HG03097 (cell line): ENCODE measurements at regions not wholly inside any gene's neighbourhood (a gene's known extent, or its start where the extent isn't known, plus 50 kb on each side); places are given as distances from the start of the nearest gene placed in this dataset.
"Not testable (repeated sequence)": the region's sequence is repeated elsewhere in the genome, so short reads cannot be mapped to it uniquely, and the experiment has no call there.

Experiments used
- ATAC-seq: cut with Tn5 transposase; IDR thresholded peaks from one replicate; pipeline ENCODE4 v1.9.1; 2021; ENCODE audit not compliant: unreplicated experiment, low FRiP score

- ATAC-seq, result no peak
These were observed 670.4 kb upstream of the CDH6 start for GRCh38 chr5:30523061-30523460.

GRCh38 chr5:30505014-30505886 lies 688.2 kb upstream of the CDH6 start:
- no peak for ATAC-seq

GRCh38 chr5:30502277-30502676 lies 691.2 kb upstream of the CDH6 start:
- no peak for ATAC-seq

GRCh38 chr5:30501065-30501464 lies 692.4 kb upstream of the CDH6 start:
- ATAC-seq, result no peak

- no peak for ATAC-seq
These were observed 693.0 kb upstream of the CDH6 start for GRCh38 chr5:30500513-30500912.

GRCh38 chr5:30499402-30499801 lies 694.1 kb upstream of the CDH6 start:
- ATAC-seq, result no peak

GRCh38 chr5:30498972-30499371 lies 694.5 kb upstream of the CDH6 start:
- ATAC-seq, result no peak

- not testable (repeated sequence) for ATAC-seq
These were observed 695.0 kb upstream of the CDH6 start for GRCh38 chr5:30498509-30498908.

- not testable (repeated sequence) for ATAC-seq
These were observed 699.4 kb upstream of the CDH6 start for GRCh38 chr5:30494113-30494512.

GRCh38 chr5:30479104-30479503 lies 714.4 kb upstream of the CDH6 start:
- no peak for ATAC-seq

- no peak for ATAC-seq
These were observed 718.1 kb upstream of the CDH6 start for GRCh38 chr5:30475429-30475828.

GRCh38 chr5:30469691-30470090 lies 723.8 kb upstream of the CDH6 start:
- no peak for ATAC-seq

- no peak for ATAC-seq
These were observed 734.8 kb upstream of the CDH6 start for GRCh38 chr5:30458681-30459080.

GRCh38 chr5:30455484-30455883 lies 738.0 kb upstream of the CDH6 start:
- not testable (repeated sequence) for ATAC-seq

- no peak for ATAC-seq
These were observed 740.3 kb upstream of the CDH6 start for GRCh38 chr5:30453168-30453567.

GRCh38 chr5:30450153-30450552 lies 743.3 kb upstream of the CDH6 start:
- ATAC-seq, result no peak

- ATAC-seq, result no peak
These were observed 746.1 kb upstream of the CDH6 start for GRCh38 chr5:30447431-30447830.

GRCh38 chr5:30446456-30446855 lies 747.0 kb upstream of the CDH6 start:
- no peak for ATAC-seq

- no peak for ATAC-seq
These were observed 754.7 kb upstream of the CDH6 start for GRCh38 chr5:30438785-30439184.

- ATAC-seq, result no peak
These were observed 756.8 kb upstream of the CDH6 start for GRCh38 chr5:30436691-30437090.

- ATAC-seq, result not testable (repeated sequence)
These were observed 764.5 kb upstream of the CDH6 start for GRCh38 chr5:30428866-30429407.

GRCh38 chr5:30414078-30414477 lies 779.4 kb upstream of the CDH6 start:
- no peak for ATAC-seq
